ENCODE measurements at regions not wholly inside any gene's neighbourhood (a gene's known extent, or its start where the extent isn't known, plus 50 kb on each side); places are given as distances from the start of the nearest gene placed in this dataset.

GRCh38 chr2:137846993-137847392 lies 117.3 kb upstream of the HNMT start:
- H2AFZ ChIP-seq (ENCODE audit: low read depth, low read length), result no peak overlapping the region
- H3K4me2 ChIP-seq (ENCODE audit: low read length), result no peak overlapping the region
- H3K9ac ChIP-seq (ENCODE audit: low read length), result no peak overlapping the region
- no peak overlapping the region for H3K4me3 ChIP-seq (ENCODE audit: low read length)
- H3K9me2 ChIP-seq (ENCODE audit: insufficient read depth, low read length), result no peaks in the 10 kb centered on the region
- no peaks in the 10 kb centered on the region for H3K27me3 ChIP-seq (ENCODE audit: insufficient read depth, low read depth, low read length)
- no peaks in the 10 kb centered on the region for H3K36me3 ChIP-seq (ENCODE audit: insufficient read depth, low read length)
- TF ChIP-seq REST (IDR thresholded peaks at IDR 0.05; ENCODE audit: borderline replicate concordance), result no peak
- no peak for TF ChIP-seq EZH2 (IDR thresholded peaks at IDR 0.05; ENCODE audit: borderline replicate concordance, insufficient read depth, low read length, poor library complexity, severe bottlenecking)
- TF ChIP-seq TAF1 (IDR thresholded peaks at IDR 0.05; ENCODE audit: low read depth), result no peak
- no peak for TF ChIP-seq POLR2AphosphoS5 (IDR thresholded peaks at IDR 0.05)
- no peak for TF ChIP-seq EP300 (conservative IDR thresholded peaks at IDR 0.05; ENCODE audit: poor library complexity, severe bottlenecking)
- TF ChIP-seq, protein P1, sequence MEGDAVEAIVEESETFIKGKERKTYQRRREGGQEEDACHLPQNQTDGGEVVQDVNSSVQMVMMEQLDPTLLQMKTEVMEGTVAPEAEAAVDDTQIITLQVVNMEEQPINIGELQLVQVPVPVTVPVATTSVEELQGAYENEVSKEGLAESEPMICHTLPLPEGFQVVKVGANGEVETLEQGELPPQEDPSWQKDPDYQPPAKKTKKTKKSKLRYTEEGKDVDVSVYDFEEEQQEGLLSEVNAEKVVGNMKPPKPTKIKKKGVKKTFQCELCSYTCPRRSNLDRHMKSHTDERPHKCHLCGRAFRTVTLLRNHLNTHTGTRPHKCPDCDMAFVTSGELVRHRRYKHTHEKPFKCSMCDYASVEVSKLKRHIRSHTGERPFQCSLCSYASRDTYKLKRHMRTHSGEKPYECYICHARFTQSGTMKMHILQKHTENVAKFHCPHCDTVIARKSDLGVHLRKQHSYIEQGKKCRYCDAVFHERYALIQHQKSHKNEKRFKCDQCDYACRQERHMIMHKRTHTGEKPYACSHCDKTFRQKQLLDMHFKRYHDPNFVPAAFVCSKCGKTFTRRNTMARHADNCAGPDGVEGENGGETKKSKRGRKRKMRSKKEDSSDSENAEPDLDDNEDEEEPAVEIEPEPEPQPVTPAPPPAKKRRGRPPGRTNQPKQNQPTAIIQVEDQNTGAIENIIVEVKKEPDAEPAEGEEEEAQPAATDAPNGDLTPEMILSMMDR (IDR thresholded peaks at IDR 0.05; ENCODE audit: poor library complexity, severe bottlenecking), result no peak
- no peak for TF ChIP-seq MXI1 (conservative IDR thresholded peaks at IDR 0.05; ENCODE audit: poor library complexity, severe bottlenecking)
- TF ChIP-seq RAD21 (conservative IDR thresholded peaks at IDR 0.05), result no peak
- TF ChIP-seq SMC3 (conservative IDR thresholded peaks at IDR 0.05; ENCODE audit: poor library complexity), result no peak
- H4K20me1 ChIP-seq (ENCODE audit: insufficient read depth), result no peaks in the 10 kb centered on the region
- H3K9me3 ChIP-seq (ENCODE audit: low read length), result no peaks in the 10 kb centered on the region
- no peaks in the 10 kb centered on the region for H3F3A ChIP-seq (ENCODE audit: insufficient read depth, low read length, poor library complexity, severe bottlenecking)
- no peaks in the 10 kb centered on the region for H3K79me2 ChIP-seq (replicated peaks; ENCODE audit: insufficient read depth, low read length)
- H3K27ac ChIP-seq (ENCODE audit: low read length), result no peak overlapping the region

DNA sequence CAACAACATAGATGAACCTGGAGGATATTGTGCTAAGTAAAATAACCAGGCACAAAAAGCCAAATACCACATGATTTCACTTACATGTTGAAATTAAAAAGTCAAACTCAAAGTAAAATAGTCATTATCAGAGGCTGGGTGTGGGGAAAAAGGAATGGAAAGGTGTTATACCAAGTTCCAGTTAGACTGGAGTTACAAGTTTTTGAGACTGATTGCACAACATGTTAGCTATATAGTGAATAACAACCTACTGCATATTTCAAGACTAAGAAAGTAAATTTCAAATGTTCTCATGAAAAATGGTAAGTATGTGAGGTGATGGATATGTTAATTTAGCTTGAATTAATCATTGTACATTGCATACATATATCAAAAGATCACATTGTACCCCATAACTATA lies 116.8 kb upstream of the HNMT start:
- H4K20me1 ChIP-seq (ENCODE audit: insufficient read depth), result no peaks in the 10 kb centered on the region
- no peaks in the 10 kb centered on the region for H3K79me2 ChIP-seq (replicated peaks; ENCODE audit: insufficient read depth, low read length)
- H3K4me2 ChIP-seq (ENCODE audit: low read length), result no peak overlapping the region
- no peak overlapping the region for H3K4me3 ChIP-seq (ENCODE audit: low read length)
- TF ChIP-seq RAD21 (conservative IDR thresholded peaks at IDR 0.05), result no peak
- TF ChIP-seq REST (IDR thresholded peaks at IDR 0.05; ENCODE audit: borderline replicate concordance), result no peak
- TF ChIP-seq, protein P1 (IDR thresholded peaks at IDR 0.05; ENCODE audit: poor library complexity, severe bottlenecking), result no peak
- TF ChIP-seq MXI1 (conservative IDR thresholded peaks at IDR 0.05; ENCODE audit: poor library complexity, severe bottlenecking), result no peak
- TF ChIP-seq EZH2 (IDR thresholded peaks at IDR 0.05; ENCODE audit: borderline replicate concordance, insufficient read depth, low read length, poor library complexity, severe bottlenecking), result no peak
- no peak for TF ChIP-seq POLR2AphosphoS5 (IDR thresholded peaks at IDR 0.05)
- TF ChIP-seq SMC3 (conservative IDR thresholded peaks at IDR 0.05; ENCODE audit: poor library complexity), result no peak
- TF ChIP-seq EP300 (conservative IDR thresholded peaks at IDR 0.05; ENCODE audit: poor library complexity, severe bottlenecking), result no peak
- TF ChIP-seq TAF1 (IDR thresholded peaks at IDR 0.05; ENCODE audit: low read depth), result no peak
- no peak overlapping the region for H3K27ac ChIP-seq (ENCODE audit: low read length)
- H3K9me2 ChIP-seq (ENCODE audit: insufficient read depth, low read length), result no peaks in the 10 kb centered on the region
- no peaks in the 10 kb centered on the region for H3F3A ChIP-seq (ENCODE audit: insufficient read depth, low read length, poor library complexity, severe bottlenecking)
- H2AFZ ChIP-seq (ENCODE audit: low read depth, low read length), result no peak overlapping the region
- no peaks in the 10 kb centered on the region for H3K36me3 ChIP-seq (ENCODE audit: insufficient read depth, low read length)
- no peaks in the 10 kb centered on the region for H3K27me3 ChIP-seq (ENCODE audit: insufficient read depth, low read depth, low read length)
- no peak overlapping the region for H3K9ac ChIP-seq (ENCODE audit: low read length)
- H3K9me3 ChIP-seq (ENCODE audit: low read length), result no peaks in the 10 kb centered on the region
